ENCODE measurements at regions not wholly inside any gene's neighbourhood (a gene's known extent, or its start where the extent isn't known, plus 50 kb on each side); places are given as distances from the start of the nearest gene placed in this dataset.

GRCh38 chr18:39962546-39962945 is 1992.5 kb upstream of the PIK3C3 start:
- TF ChIP-seq CTCF (conservative IDR thresholded peaks at IDR 0.05 in 1 of 2, IDR thresholded peaks at IDR 0.05 in 1 of 2; ENCODE audit: extremely low read depth in 1 of 2, insufficient read depth in 1 of 2, low read depth in 1 of 2, low read length in 2 of 2) (no peak), EZH2 (IDR thresholded peaks at IDR 0.05; ENCODE audit: borderline replicate concordance, low read length) (no peak)
